PFSK-1 (cell line): ENCODE measurements at regions not wholly inside any gene's neighbourhood (a gene's known extent, or its start where the extent isn't known, plus 50 kb on each side); places are given as distances from the start of the nearest gene placed in this dataset.

Experiments
- POLR2AphosphoS5 ChIP-seq: IDR thresholded peaks from 2 replicates; pipeline ENCODE4 v1.6.1; 2012; ENCODE audit warnings: low read depth, mild to moderate bottlenecking, control low read depth, low read length, moderate library complexity
- SIN3A ChIP-seq: IDR thresholded peaks from 2 replicates; pipeline ENCODE4 v1.6.1; 2012; ENCODE audit warnings: mild to moderate bottlenecking, low read length, moderate library complexity, borderline replicate concordance; ENCODE audit not compliant: insufficient read depth
- TAF1 ChIP-seq: IDR thresholded peaks from 2 replicates; pipeline ENCODE4 v1.6.1; 2012; ENCODE audit warnings: low read length, control low read depth, borderline replicate concordance; ENCODE audit not compliant: insufficient read depth
- TF ChIP-seq, protein P1 (sequence below), 2 experiments: IDR thresholded peaks; 2 replicates each; pipeline versions ENCODE4 v1.6.1 to v1.8.0; 2011 to 2012; ENCODE audit warnings: low read depth in 2 of 2, low read length in 2 of 2, control low read depth in 1 of 2, inconsistent platforms in 1 of 2, mild to moderate bottlenecking in 1 of 2, moderate library complexity in 1 of 2; ENCODE audit not compliant: insufficient read depth in 1 of 2

DNA sequence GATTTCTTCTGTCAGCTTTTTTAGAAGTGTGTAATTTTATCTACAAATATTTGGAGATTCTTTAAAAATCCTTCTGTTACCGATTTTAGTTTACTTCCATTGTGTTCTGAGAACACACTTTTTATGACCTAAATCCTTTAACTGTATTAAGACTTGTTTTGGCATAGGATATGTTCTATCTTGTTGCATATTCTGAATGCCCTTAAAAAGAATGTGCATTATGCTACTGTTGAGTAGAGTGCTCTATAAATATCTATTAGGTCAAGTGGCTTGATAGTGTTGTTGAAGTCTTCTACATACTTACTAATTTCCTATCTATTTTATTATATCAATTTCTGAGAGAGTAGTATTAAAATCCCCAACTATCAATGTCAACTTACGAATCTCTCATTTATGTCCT lies 502.2 kb downstream of the MAFB start:
- no peak for TF ChIP-seq POLR2AphosphoS5
- no peak for TF ChIP-seq SIN3A
- TF ChIP-seq TAF1 = no peak
- TF ChIP-seq, protein P1, sequence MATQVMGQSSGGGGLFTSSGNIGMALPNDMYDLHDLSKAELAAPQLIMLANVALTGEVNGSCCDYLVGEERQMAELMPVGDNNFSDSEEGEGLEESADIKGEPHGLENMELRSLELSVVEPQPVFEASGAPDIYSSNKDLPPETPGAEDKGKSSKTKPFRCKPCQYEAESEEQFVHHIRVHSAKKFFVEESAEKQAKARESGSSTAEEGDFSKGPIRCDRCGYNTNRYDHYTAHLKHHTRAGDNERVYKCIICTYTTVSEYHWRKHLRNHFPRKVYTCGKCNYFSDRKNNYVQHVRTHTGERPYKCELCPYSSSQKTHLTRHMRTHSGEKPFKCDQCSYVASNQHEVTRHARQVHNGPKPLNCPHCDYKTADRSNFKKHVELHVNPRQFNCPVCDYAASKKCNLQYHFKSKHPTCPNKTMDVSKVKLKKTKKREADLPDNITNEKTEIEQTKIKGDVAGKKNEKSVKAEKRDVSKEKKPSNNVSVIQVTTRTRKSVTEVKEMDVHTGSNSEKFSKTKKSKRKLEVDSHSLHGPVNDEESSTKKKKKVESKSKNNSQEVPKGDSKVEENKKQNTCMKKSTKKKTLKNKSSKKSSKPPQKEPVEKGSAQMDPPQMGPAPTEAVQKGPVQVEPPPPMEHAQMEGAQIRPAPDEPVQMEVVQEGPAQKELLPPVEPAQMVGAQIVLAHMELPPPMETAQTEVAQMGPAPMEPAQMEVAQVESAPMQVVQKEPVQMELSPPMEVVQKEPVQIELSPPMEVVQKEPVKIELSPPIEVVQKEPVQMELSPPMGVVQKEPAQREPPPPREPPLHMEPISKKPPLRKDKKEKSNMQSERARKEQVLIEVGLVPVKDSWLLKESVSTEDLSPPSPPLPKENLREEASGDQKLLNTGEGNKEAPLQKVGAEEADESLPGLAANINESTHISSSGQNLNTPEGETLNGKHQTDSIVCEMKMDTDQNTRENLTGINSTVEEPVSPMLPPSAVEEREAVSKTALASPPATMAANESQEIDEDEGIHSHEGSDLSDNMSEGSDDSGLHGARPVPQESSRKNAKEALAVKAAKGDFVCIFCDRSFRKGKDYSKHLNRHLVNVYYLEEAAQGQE (IDR thresholded peaks at IDR 0.05; ENCODE audit: insufficient read depth in 1 of 2, low read depth in 2 of 2, low read length in 2 of 2) = no peak
